ENCODE measurements at regions not wholly inside any gene's neighbourhood (a gene's known extent, or its start where the extent isn't known, plus 50 kb on each side); places are given as distances from the start of the nearest gene placed in this dataset.

GRCh38 chr10:131532291-131532690, 220.8 kb upstream of the TCERG1L start:
- TF ChIP-seq CTCF (IDR thresholded peaks at IDR 0.05; ENCODE audit: low read depth, low read length) = no peak
- DNase-seq (ENCODE audit: low read depth in 2 of 2) = no peak

GRCh38 chr10:131532745-131533341, 221.3 kb upstream of the TCERG1L start:
- no peak for DNase-seq (ENCODE audit: low read depth in 2 of 2)
- no peak overlapping the region for H3K4me3 ChIP-seq (replicated peaks in 1 of 2; ENCODE audit: low read depth in 2 of 2, low read length in 2 of 2)
- TF ChIP-seq CTCF (IDR thresholded peaks at IDR 0.05; ENCODE audit: low read depth, low read length) = no peak

More at GRCh38 chr10:131532291-131532690, 220.8 kb upstream of the TCERG1L start:
- no peak overlapping the region for H3K4me3 ChIP-seq (replicated peaks in 1 of 2; ENCODE audit: low read depth in 2 of 2, low read length in 2 of 2)

- no peak for TF ChIP-seq CTCF (IDR thresholded peaks at IDR 0.05; ENCODE audit: low read depth, low read length)
- no peak overlapping the region for H3K4me3 ChIP-seq (replicated peaks in 1 of 2; ENCODE audit: low read depth in 2 of 2, low read length in 2 of 2)
- DNase-seq (ENCODE audit: low read depth in 2 of 2) = no peak
Measured at GRCh38 chr10:131533846-131534526, 222.5 kb upstream of the TCERG1L start.

GRCh38 chr10:131534836-131535235, 223.3 kb upstream of the TCERG1L start:
- DNase-seq (ENCODE audit: low read depth in 2 of 2) = no peak
- TF ChIP-seq CTCF (IDR thresholded peaks at IDR 0.05; ENCODE audit: low read depth, low read length) = no peak

GRCh38 chr10:131536676-131537075, 225.2 kb upstream of the TCERG1L start:
- no peak for TF ChIP-seq CTCF (IDR thresholded peaks at IDR 0.05; ENCODE audit: low read depth, low read length)
- DNase-seq (ENCODE audit: low read depth in 2 of 2) = no peak
- H3K4me3 ChIP-seq (replicated peaks in 1 of 2; ENCODE audit: low read depth in 2 of 2, low read length in 2 of 2) = no peak overlapping the region

More at GRCh38 chr10:131534836-131535235, 223.3 kb upstream of the TCERG1L start:
- no peak overlapping the region for H3K4me3 ChIP-seq (replicated peaks in 1 of 2; ENCODE audit: low read depth in 2 of 2, low read length in 2 of 2)

- TF ChIP-seq CTCF (IDR thresholded peaks at IDR 0.05; ENCODE audit: low read depth, low read length) = no peak
- no peak overlapping the region for H3K4me3 ChIP-seq (replicated peaks in 1 of 2; ENCODE audit: low read depth in 2 of 2, low read length in 2 of 2)
- no peak for DNase-seq (ENCODE audit: low read depth in 2 of 2)
Measured at GRCh38 chr10:131537281-131537680, 225.8 kb upstream of the TCERG1L start.

All from cardiac fibroblast (primary cell).